H1 (cell line): ENCODE measurements at regions not wholly inside any gene's neighbourhood (a gene's known extent, or its start where the extent isn't known, plus 50 kb on each side); places are given as distances from the start of the nearest gene placed in this dataset.

Experiments
- ASH2L ChIP-seq: fragments of 200-600, 300-600 bp; sonication (generic); IDR thresholded peaks from one replicate; pipeline ENCODE4 v1.7.1; 2017; ENCODE audit warnings: low read length
- ATF3 ChIP-seq: IDR thresholded peaks from 2 replicates; pipeline ENCODE4 v1.6.1; 2011; ENCODE audit warnings: low read depth, mild to moderate bottlenecking, low read length; ENCODE audit not compliant: insufficient read depth
- BCL11A ChIP-seq, 2 experiments: IDR thresholded peaks; one replicate each; pipeline ENCODE4 v1.6.1; 2011; ENCODE audit warnings: low read depth in 2 of 2, low read length in 2 of 2, mild to moderate bottlenecking in 2 of 2
- EP300 ChIP-seq, 2 experiments: IDR thresholded peaks; 1 replicate in 1 of 2; 2 replicates in 1 of 2; pipeline ENCODE4 v1.6.1; 2011 to 2012; ENCODE audit warnings: low read depth in 2 of 2, low read length in 2 of 2, mild to moderate bottlenecking in 2 of 2, borderline replicate concordance in 1 of 2, inconsistent platforms in 1 of 2, moderate library complexity in 1 of 2
- HDAC6 ChIP-seq: IDR thresholded peaks from one replicate; pipeline ENCODE4 v1.7.1; 2012; ENCODE audit warnings: low read depth, mild to moderate bottlenecking, inconsistent platforms, low read length, moderate library complexity
- MAFK ChIP-seq: IDR thresholded peaks from 2 replicates; pipeline ENCODE4 v1.6.1; 2012; ENCODE audit warnings: low read depth, mild to moderate bottlenecking, improper control_type of control experiment, low read length
- NRF1 ChIP-seq: IDR thresholded peaks from 2 replicates; pipeline ENCODE4 v1.6.1; 2011; ENCODE audit warnings: mild to moderate bottlenecking, low read depth, low read length, improper control_type of control experiment
- POLR2A ChIP-seq, 2 experiments: IDR thresholded peaks; 1 replicate in 1 of 2; 2 replicates in 1 of 2; pipeline ENCODE4 v1.6.1; 2011; ENCODE audit warnings: low read depth in 2 of 2, low read length in 2 of 2, mild to moderate bottlenecking in 2 of 2; ENCODE audit errors: control extremely low read depth in 1 of 2
- SIN3A ChIP-seq, 2 experiments: IDR thresholded peaks in 1 of 2; conservative IDR thresholded peaks in 1 of 2; 2 replicates each; pipeline ENCODE4 v1.6.1; 2011 to 2012; ENCODE audit warnings: low read length in 2 of 2, improper control_type of control experiment in 1 of 2, low read depth in 1 of 2, mild to moderate bottlenecking in 1 of 2
- SRF ChIP-seq: IDR thresholded peaks from 2 replicates; pipeline ENCODE4 v1.6.1; 2011; ENCODE audit warnings: mild to moderate bottlenecking, low read depth, low read length, moderate library complexity
- YY1 ChIP-seq: IDR thresholded peaks from 2 replicates; pipeline ENCODE4 v1.6.1; 2011; ENCODE audit warnings: low read depth, mild to moderate bottlenecking, low read length
- TF ChIP-seq, protein P1 (sequence below): fragments of 300-600 bp; sonication (generic); IDR thresholded peaks from 2 replicates; pipeline ENCODE4 v1.7.1; 2012; ENCODE audit warnings: low read length, moderate library complexity, mild to moderate bottlenecking, inconsistent platforms; ENCODE audit not compliant: insufficient replicate concordance

DNA sequence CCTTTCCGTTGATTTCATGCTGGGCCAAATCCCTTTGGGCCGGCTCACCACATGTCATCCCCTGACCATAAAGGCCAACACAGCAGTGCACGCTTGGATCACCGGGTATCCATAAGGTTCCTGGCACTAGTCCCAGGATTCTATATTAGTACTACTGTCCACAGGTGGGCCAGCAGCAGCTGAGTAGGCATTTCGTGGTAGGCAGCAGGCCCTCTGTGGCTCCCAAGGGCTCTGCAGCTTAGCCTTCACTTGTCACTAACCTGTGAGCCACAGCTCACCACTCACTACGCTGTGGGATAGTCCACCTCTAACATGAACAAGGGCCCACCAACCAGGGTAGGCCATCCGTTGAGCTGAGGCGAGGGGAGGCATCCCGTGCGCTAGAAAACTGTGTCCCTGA is 89.2 kb upstream of the MALRD1 start (continued):
- TF ChIP-seq, protein P1, sequence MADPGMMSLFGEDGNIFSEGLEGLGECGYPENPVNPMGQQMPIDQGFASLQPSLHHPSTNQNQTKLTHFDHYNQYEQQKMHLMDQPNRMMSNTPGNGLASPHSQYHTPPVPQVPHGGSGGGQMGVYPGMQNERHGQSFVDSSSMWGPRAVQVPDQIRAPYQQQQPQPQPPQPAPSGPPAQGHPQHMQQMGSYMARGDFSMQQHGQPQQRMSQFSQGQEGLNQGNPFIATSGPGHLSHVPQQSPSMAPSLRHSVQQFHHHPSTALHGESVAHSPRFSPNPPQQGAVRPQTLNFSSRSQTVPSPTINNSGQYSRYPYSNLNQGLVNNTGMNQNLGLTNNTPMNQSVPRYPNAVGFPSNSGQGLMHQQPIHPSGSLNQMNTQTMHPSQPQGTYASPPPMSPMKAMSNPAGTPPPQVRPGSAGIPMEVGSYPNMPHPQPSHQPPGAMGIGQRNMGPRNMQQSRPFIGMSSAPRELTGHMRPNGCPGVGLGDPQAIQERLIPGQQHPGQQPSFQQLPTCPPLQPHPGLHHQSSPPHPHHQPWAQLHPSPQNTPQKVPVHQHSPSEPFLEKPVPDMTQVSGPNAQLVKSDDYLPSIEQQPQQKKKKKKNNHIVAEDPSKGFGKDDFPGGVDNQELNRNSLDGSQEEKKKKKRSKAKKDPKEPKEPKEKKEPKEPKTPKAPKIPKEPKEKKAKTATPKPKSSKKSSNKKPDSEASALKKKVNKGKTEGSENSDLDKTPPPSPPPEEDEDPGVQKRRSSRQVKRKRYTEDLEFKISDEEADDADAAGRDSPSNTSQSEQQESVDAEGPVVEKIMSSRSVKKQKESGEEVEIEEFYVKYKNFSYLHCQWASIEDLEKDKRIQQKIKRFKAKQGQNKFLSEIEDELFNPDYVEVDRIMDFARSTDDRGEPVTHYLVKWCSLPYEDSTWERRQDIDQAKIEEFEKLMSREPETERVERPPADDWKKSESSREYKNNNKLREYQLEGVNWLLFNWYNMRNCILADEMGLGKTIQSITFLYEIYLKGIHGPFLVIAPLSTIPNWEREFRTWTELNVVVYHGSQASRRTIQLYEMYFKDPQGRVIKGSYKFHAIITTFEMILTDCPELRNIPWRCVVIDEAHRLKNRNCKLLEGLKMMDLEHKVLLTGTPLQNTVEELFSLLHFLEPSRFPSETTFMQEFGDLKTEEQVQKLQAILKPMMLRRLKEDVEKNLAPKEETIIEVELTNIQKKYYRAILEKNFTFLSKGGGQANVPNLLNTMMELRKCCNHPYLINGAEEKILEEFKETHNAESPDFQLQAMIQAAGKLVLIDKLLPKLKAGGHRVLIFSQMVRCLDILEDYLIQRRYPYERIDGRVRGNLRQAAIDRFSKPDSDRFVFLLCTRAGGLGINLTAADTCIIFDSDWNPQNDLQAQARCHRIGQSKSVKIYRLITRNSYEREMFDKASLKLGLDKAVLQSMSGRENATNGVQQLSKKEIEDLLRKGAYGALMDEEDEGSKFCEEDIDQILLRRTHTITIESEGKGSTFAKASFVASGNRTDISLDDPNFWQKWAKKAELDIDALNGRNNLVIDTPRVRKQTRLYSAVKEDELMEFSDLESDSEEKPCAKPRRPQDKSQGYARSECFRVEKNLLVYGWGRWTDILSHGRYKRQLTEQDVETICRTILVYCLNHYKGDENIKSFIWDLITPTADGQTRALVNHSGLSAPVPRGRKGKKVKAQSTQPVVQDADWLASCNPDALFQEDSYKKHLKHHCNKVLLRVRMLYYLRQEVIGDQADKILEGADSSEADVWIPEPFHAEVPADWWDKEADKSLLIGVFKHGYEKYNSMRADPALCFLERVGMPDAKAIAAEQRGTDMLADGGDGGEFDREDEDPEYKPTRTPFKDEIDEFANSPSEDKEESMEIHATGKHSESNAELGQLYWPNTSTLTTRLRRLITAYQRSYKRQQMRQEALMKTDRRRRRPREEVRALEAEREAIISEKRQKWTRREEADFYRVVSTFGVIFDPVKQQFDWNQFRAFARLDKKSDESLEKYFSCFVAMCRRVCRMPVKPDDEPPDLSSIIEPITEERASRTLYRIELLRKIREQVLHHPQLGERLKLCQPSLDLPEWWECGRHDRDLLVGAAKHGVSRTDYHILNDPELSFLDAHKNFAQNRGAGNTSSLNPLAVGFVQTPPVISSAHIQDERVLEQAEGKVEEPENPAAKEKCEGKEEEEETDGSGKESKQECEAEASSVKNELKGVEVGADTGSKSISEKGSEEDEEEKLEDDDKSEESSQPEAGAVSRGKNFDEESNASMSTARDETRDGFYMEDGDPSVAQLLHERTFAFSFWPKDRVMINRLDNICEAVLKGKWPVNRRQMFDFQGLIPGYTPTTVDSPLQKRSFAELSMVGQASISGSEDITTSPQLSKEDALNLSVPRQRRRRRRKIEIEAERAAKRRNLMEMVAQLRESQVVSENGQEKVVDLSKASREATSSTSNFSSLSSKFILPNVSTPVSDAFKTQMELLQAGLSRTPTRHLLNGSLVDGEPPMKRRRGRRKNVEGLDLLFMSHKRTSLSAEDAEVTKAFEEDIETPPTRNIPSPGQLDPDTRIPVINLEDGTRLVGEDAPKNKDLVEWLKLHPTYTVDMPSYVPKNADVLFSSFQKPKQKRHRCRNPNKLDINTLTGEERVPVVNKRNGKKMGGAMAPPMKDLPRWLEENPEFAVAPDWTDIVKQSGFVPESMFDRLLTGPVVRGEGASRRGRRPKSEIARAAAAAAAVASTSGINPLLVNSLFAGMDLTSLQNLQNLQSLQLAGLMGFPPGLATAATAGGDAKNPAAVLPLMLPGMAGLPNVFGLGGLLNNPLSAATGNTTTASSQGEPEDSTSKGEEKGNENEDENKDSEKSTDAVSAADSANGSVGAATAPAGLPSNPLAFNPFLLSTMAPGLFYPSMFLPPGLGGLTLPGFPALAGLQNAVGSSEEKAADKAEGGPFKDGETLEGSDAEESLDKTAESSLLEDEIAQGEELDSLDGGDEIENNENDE: no peak
- no peak for TF ChIP-seq SIN3A (conservative IDR thresholded peaks at IDR 0.05 in 1 of 2, IDR thresholded peaks at IDR 0.05 in 1 of 2; ENCODE audit: low read depth in 1 of 2, low read length in 2 of 2)
- no peak for TF ChIP-seq MAFK
- no peak for TF ChIP-seq ATF3
- no peak for TF ChIP-seq NRF1
- TF ChIP-seq POLR2A (IDR thresholded peaks at IDR 0.05; ENCODE audit: control extremely low read depth in 1 of 2, low read depth in 2 of 2, low read length in 2 of 2): no peak
- TF ChIP-seq EP300 (IDR thresholded peaks at IDR 0.05; ENCODE audit: borderline replicate concordance in 1 of 2, low read depth in 2 of 2, low read length in 2 of 2): no peak
- TF ChIP-seq ASH2L: no peak
- TF ChIP-seq YY1: no peak
- TF ChIP-seq HDAC6: no peak
- no peak for TF ChIP-seq SRF
- TF ChIP-seq BCL11A (IDR thresholded peaks at IDR 0.05; ENCODE audit: low read depth in 2 of 2, low read length in 2 of 2): no peak
